Muscle of arm (tissue), 1 donor: ENCODE measurements at regions not wholly inside any gene's neighbourhood (a gene's known extent, or its start where the extent isn't known, plus 50 kb on each side); places are given as distances from the start of the nearest gene placed in this dataset.
A peak's percentile ranks its signal among the peaks of the same experiment; 100 is the strongest.

ENCODE experiments used
- DNase-seq: peaks from one replicate; pipeline ENCODE4 v3.0.0-alpha.2; 2013

- DNase-seq: no peak
These were observed 64.7 kb downstream of the ARRDC4 start for GRCh38 chr15:98025237-98025636.

GRCh38 chr15:98034731-98035130 lies 74.2 kb downstream of the ARRDC4 start:
- no peak for DNase-seq

- no peak for DNase-seq
These were observed 74.6 kb downstream of the ARRDC4 start for GRCh38 chr15:98035134-98035533.

- no peak for DNase-seq
These were observed 75.1 kb downstream of the ARRDC4 start for GRCh38 chr15:98035577-98036010.

- no peak for DNase-seq
These were observed 79.1 kb downstream of the ARRDC4 start for GRCh38 chr15:98039596-98039995.

- no peak for DNase-seq
These were observed 79.6 kb downstream of the ARRDC4 start for GRCh38 chr15:98040146-98040545.

- DNase-seq: no peak
These were observed 82.9 kb downstream of the ARRDC4 start for GRCh38 chr15:98043160-98044014.

- DNase-seq: no peak
These were observed 91.2 kb downstream of the ARRDC4 start for GRCh38 chr15:98051734-98052133.

- no peak for DNase-seq
These were observed 97.0 kb downstream of the ARRDC4 start for GRCh38 chr15:98057453-98057852.

GRCh38 chr15:98062869-98063268 lies 102.4 kb downstream of the ARRDC4 start:
- DNase-seq: no peak

GRCh38 chr15:98063315-98063714 lies 102.8 kb downstream of the ARRDC4 start:
- no peak for DNase-seq

- no peak for DNase-seq
These were observed 103.4 kb downstream of the ARRDC4 start for GRCh38 chr15:98063871-98064270.

GRCh38 chr15:98067339-98067738 lies 106.8 kb downstream of the ARRDC4 start:
- DNase-seq: no peak

- DNase-seq: no peak
These were observed 108.8 kb downstream of the ARRDC4 start for GRCh38 chr15:98069256-98069655.

GRCh38 chr15:98070137-98070536 lies 109.6 kb downstream of the ARRDC4 start:
- no peak for DNase-seq

- DNase-seq: no peak
These were observed 111.3 kb downstream of the ARRDC4 start for GRCh38 chr15:98071786-98072185.

GRCh38 chr15:98075441-98075840 lies 114.9 kb downstream of the ARRDC4 start:
- DNase-seq: no peak

- peak; percentile 10 for DNase-seq
These were observed 115.7 kb downstream of the ARRDC4 start for GRCh38 chr15:98076021-98076816.

GRCh38 chr15:98077186-98077585 lies 116.7 kb downstream of the ARRDC4 start:
- DNase-seq: no peak

GRCh38 chr15:98080791-98081190 lies 120.3 kb downstream of the ARRDC4 start:
- no peak for DNase-seq

- DNase-seq: no peak
These were observed 122.9 kb downstream of the ARRDC4 start for GRCh38 chr15:98083203-98083910.

- peak; percentile 54 for DNase-seq
These were observed 124.6 kb downstream of the ARRDC4 start for GRCh38 chr15:98085003-98085639.
